ENCODE measurements at regions not wholly inside any gene's neighbourhood (a gene's known extent, or its start where the extent isn't known, plus 50 kb on each side); places are given as distances from the start of the nearest gene placed in this dataset.

DNA sequence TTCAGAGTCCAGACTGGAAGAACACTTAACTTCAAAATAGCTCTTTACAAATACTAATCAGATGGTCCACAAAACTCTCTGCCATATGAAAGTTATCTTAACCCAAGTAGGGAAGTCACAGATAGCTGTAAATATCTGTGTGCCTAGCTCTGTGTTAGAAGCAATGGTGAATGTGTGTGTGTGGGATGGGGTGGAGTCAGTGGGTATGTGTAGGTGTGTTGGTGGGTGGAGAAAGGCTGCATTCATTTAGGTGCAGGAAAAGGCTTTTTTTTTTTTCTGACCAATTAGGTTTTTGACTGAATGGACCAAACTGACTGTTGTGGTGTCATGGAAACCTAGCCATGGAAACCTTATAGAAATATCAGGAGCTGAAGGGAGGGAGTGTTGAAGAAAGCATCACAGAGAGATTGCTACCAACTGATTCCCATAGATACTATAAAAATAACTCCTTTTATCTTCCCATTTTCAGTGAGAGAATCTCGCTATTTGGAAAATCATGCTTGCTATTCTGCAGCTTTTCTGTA, 156.2 kb upstream of the NR3C1 start:
- TF ChIP-seq EZH2 (IDR thresholded peaks at IDR 0.05; ENCODE audit: low read depth) = no peak
- POLR2A ChIA-PET (ENCODE audit: unreplicated experiment) = no interaction called here
- DNase-seq = no peak
- no TSS peak for BruUV-seq (replicated peaks)
- H2AFZ ChIP-seq = no peak overlapping the region
- H3K4me2 ChIP-seq = no peak overlapping the region
- intact Hi-C loops (cut with micrococcal nuclease; ENCODE audit: unreplicated experiment) = no loop called here
- H4K20me1 ChIP-seq (ENCODE audit: insufficient read depth) = no peaks in the 10 kb centered on the region
- H3K4me1 ChIP-seq (replicated peaks; ENCODE audit: insufficient read depth) = peaks cover 14% of the 10 kb centered on the region
- CTCF ChIA-PET = interaction anchor here (0.7 kb wide), 1 partner anchor 409 kb away, joined by 3 read pairs; no protein-coding TSS in a partner anchor
- H3K4me3 ChIP-seq = no peak overlapping the region
- H3K27me3 ChIP-seq (ENCODE audit: insufficient read depth, low read depth) = no peaks in the 10 kb centered on the region
- H3K9me3 ChIP-seq (ENCODE audit: insufficient read depth, low read depth) = no peaks in the 10 kb centered on the region
- H3K9me2 ChIP-seq (ENCODE audit: insufficient read depth) = no peaks in the 10 kb centered on the region
- H3K36me3 ChIP-seq (ENCODE audit: low read depth) = no peaks in the 10 kb centered on the region
- H3K27ac ChIP-seq = no peak overlapping the region
- H3F3A ChIP-seq (ENCODE audit: insufficient read depth, low read depth) = peaks cover 7% of the 10 kb centered on the region; the same call in 1 of the 2 replicates
- H3K79me2 ChIP-seq (ENCODE audit: low read depth) = no peaks in the 10 kb centered on the region

GRCh38 chr5:143558048-143558447, 154.6 kb upstream of the NR3C1 start:
- TF ChIP-seq, protein P1, sequence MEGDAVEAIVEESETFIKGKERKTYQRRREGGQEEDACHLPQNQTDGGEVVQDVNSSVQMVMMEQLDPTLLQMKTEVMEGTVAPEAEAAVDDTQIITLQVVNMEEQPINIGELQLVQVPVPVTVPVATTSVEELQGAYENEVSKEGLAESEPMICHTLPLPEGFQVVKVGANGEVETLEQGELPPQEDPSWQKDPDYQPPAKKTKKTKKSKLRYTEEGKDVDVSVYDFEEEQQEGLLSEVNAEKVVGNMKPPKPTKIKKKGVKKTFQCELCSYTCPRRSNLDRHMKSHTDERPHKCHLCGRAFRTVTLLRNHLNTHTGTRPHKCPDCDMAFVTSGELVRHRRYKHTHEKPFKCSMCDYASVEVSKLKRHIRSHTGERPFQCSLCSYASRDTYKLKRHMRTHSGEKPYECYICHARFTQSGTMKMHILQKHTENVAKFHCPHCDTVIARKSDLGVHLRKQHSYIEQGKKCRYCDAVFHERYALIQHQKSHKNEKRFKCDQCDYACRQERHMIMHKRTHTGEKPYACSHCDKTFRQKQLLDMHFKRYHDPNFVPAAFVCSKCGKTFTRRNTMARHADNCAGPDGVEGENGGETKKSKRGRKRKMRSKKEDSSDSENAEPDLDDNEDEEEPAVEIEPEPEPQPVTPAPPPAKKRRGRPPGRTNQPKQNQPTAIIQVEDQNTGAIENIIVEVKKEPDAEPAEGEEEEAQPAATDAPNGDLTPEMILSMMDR (conservative IDR thresholded peaks at IDR 0.05) = no peak
- Histone ChIP-seq H3K9me3 (ENCODE audit: insufficient read depth, low read depth) (no peaks in the 10 kb centered on the region), H3K27ac (no peak overlapping the region), H3K79me2 (ENCODE audit: low read depth) (no peaks in the 10 kb centered on the region), H4K20me1 (ENCODE audit: insufficient read depth) (no peaks in the 10 kb centered on the region), H3K9me2 (ENCODE audit: insufficient read depth) (no peaks in the 10 kb centered on the region), H3K36me3 (ENCODE audit: low read depth) (no peaks in the 10 kb centered on the region), H3K4me3 (no peak overlapping the region), H3K27me3 (ENCODE audit: insufficient read depth, low read depth) (no peaks in the 10 kb centered on the region), H2AFZ (no peak overlapping the region), H3F3A (ENCODE audit: insufficient read depth, low read depth) (peaks cover 7% of the 10 kb centered on the region; the same call in 1 of the 2 replicates), H3K4me2 (no peak overlapping the region), H3K4me1 (replicated peaks; ENCODE audit: insufficient read depth) (peaks cover 14% of the 10 kb centered on the region)
- intact Hi-C loops (cut with micrococcal nuclease; ENCODE audit: unreplicated experiment) = no loop called here
- no peak for DNase-seq
- POLR2A ChIA-PET (ENCODE audit: unreplicated experiment) = no interaction called here
- no TSS peak for BruUV-seq (replicated peaks)
- CTCF ChIA-PET = no interaction called here

DNA sequence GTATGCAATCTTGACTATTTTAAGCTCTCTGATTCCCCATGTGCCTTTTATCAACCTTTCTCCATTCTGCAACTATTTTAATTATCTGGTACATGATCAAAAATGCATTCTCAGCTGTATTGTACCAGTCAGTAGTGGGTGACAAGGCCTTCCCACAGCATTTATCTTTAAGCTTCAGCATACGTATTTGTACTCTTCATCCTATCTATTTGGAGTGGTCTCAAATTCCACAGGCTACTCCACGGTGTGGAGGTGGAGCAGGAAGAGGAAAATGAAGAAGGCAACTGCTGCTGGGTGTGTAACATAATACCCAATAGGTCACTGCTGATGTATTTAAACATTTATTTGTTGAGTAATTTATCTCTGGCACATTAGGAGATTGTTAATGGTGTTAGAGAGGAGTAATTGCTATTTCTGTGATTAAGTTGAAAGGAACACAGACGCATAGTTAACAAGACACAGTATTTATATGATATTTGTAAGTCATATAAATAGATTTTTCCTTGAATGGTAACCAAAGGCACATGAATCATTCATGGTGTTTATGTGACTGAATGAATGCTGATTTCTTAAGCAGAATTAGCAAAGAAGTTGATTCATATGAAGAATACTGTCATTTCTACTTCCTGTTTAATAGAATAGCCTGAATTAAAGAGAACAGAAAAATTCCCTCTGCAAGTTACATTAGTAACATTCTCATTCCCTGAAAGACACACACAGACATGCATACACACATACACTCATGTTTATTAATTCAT, 153.8 kb upstream of the NR3C1 start:
- Histone ChIP-seq H3K27ac (no peak overlapping the region), H3F3A (ENCODE audit: insufficient read depth, low read depth) (peaks cover 7% of the 10 kb centered on the region; the same call in 1 of the 2 replicates), H4K20me1 (ENCODE audit: insufficient read depth) (no peaks in the 10 kb centered on the region), H3K9me3 (ENCODE audit: insufficient read depth, low read depth) (no peaks in the 10 kb centered on the region), H3K36me3 (ENCODE audit: low read depth) (no peaks in the 10 kb centered on the region), H3K4me2 (no peak overlapping the region), H3K27me3 (ENCODE audit: insufficient read depth, low read depth) (no peaks in the 10 kb centered on the region), H3K4me3 (no peak overlapping the region), H3K9me2 (ENCODE audit: insufficient read depth) (no peaks in the 10 kb centered on the region), H3K4me1 (replicated peaks; ENCODE audit: insufficient read depth) (peaks cover 14% of the 10 kb centered on the region), H3K79me2 (ENCODE audit: low read depth) (no peaks in the 10 kb centered on the region), H2AFZ (no peak overlapping the region)
- intact Hi-C loops (cut with micrococcal nuclease; ENCODE audit: unreplicated experiment) = no loop called here
- BruUV-seq (replicated peaks) = no TSS peak
- ChIA-PET POLR2A (ENCODE audit: unreplicated experiment) (interaction anchor here (0.5 kb wide), 1 partner anchor 50 kb away, joined by 9 read pairs; no protein-coding TSS in a partner anchor), CTCF (no interaction called here)
- DNase-seq = no peak
- TF ChIP-seq EZH2 (IDR thresholded peaks at IDR 0.05; ENCODE audit: low read depth) = no peak
- TF ChIP-seq, protein P1 (conservative IDR thresholded peaks at IDR 0.05) = no peak

All from PC-9 (cell line).